T-helper 2 cell treated with Interferon-gamma antibody and Interleukin-4, amounts not matched to agents 100 ng/mL and 5 ng/mL, for 36 hours (primary cell): ENCODE measurements at regions not wholly inside any gene's neighbourhood (a gene's known extent, or its start where the extent isn't known, plus 50 kb on each side); places are given as distances from the start of the nearest gene placed in this dataset.
"Not testable (repeated sequence)": the region's sequence is repeated elsewhere in the genome, so short reads cannot be mapped to it uniquely, and the experiment has no call there.

Experiments used
- intact Hi-C: fragments of 100-400 bp; cut with micrococcal nuclease; formaldehyde crosslinking; loops from one replicate; pipeline ENCODE4 v1.15.1; 2023

- intact Hi-C loops, result loop anchor here (1.0 to 2.0 kb wide), 3 partner anchors 743 to 1227 kb away; no protein-coding TSS in a partner anchor
Measured at GRCh38 chr3:153026026-153026425, 136.0 kb upstream of the RAP2B start.

DNA sequence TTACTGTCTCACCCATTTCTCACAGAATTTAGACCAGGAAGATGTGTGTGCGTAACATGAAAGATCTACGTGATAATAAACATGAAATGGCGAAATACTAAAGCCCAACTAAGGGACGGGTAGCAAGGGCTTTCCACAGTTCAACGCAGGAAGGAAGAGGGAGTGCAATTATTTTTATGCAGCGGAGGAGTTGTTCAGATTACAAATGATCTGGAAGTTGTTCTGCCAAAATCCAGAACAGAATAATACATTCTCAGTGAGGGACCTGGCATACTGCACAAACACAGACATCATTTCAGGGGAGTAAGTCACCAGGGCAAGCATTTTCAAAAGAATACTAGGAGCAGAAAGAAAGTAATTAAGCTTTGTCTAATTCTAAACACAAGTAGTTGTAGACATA, 133.6 kb upstream of the RAP2B start:
- intact Hi-C loops, result no loop called here

GRCh38 chr3:153029350-153029749, 132.7 kb upstream of the RAP2B start:
- intact Hi-C loops, result no loop called here

- intact Hi-C loops, result no loop called here
Measured at GRCh38 chr3:153032891-153033290, 129.1 kb upstream of the RAP2B start.

- intact Hi-C loops, result no loop called here
Measured at GRCh38 chr3:153036846-153037245, 125.2 kb upstream of the RAP2B start.

- intact Hi-C loops, result no loop called here
Measured at GRCh38 chr3:153038367-153038766, 123.7 kb upstream of the RAP2B start.

GRCh38 chr3:153038779-153039178, 123.2 kb upstream of the RAP2B start:
- intact Hi-C loops, result no loop called here

- intact Hi-C loops, result loop anchor here (5.0 kb wide), 2 partner anchors 401 to 1211 kb away; no protein-coding TSS in a partner anchor
Measured at GRCh38 chr3:153041181-153041580, 120.8 kb upstream of the RAP2B start.

- intact Hi-C loops, result loop anchor here (5.0 kb wide), 2 partner anchors 400 to 1210 kb away; no protein-coding TSS in a partner anchor
Measured at GRCh38 chr3:153042088-153042487, 119.9 kb upstream of the RAP2B start.

DNA sequence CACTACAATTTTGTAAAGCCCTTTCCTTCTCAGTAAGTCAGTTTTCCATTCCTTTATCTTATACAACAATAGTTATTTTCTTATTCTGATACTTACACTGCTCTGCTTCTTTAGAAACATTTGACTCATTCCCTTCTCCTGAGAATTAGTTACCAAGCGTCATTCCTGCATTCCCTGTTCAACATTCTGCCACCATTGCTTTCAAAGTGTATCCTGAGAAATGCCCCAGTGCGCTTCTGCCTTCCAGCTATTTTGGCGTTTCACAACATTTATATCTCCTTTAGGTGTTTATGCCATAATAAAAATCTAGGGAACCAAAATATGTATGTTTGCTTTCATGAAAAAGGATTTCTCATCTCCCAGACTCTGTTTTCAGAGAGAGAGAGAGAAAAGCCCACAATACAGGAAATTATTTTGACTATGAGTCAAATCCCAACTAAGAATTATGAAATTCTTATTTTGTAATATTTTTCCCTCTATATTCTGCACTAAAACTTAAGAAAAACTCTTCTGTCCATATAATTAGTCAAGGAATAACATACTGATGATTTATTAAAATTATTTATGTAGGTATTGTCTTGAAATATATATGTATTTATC, 118.2 kb upstream of the RAP2B start:
- intact Hi-C loops, result loop anchor here (1.0 to 5.0 kb wide), 8 partner anchors 117 to 1208 kb away; no protein-coding TSS in a partner anchor

DNA sequence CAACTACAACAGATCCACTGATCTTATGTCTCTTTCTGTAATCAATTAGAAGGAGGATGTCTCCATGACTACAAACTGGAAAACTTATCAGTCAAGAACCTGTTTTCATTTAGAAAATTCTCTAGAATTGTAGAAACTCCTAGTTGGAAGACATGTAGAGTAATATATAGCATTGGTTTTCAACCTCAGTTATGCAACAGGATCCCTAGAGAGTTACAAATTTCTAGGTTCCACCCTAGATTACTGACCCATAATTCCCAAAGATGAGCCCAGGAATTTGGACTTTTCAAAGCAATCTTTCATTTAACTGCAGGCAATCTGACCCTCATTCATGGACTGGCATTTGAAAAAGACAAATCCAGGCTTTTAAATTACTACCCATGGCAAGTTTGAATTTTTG, 116.9 kb upstream of the RAP2B start:
- intact Hi-C loops, result no loop called here

GRCh38 chr3:153050978-153051377, 111.0 kb upstream of the RAP2B start:
- intact Hi-C loops, result no loop called here

- intact Hi-C loops, result no loop called here
Measured at GRCh38 chr3:153051427-153052095, 110.5 kb upstream of the RAP2B start.

- intact Hi-C loops, result no loop called here
Measured at GRCh38 chr3:153052096-153052460, 109.9 kb upstream of the RAP2B start.

- intact Hi-C loops, result no loop called here
Measured at GRCh38 chr3:153055217-153055616, 106.8 kb upstream of the RAP2B start.

DNA sequence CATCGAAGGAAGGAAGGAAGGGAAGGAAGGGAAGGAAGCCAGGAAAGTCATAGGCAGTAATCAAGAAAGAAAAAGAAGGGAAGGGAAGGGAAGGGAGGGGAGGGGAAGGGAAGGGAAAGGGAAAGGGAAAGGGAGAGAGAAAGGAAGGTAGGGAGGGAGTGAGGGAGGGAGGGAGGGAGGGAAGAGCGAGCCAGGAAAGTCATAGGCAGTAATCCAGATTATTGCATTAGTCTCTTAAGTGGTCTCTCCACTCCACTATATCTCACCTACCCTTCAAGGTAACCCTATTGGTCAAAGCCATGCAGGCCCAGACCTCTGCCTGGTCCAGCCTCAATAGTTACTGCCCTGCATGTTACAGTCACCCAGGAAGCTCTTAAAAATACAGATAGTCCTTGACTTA, 106.2 kb upstream of the RAP2B start:
- intact Hi-C loops, result no loop called here

GRCh38 chr3:153058031-153058688, 103.9 kb upstream of the RAP2B start:
- intact Hi-C loops, result not testable (repeated sequence)

DNA sequence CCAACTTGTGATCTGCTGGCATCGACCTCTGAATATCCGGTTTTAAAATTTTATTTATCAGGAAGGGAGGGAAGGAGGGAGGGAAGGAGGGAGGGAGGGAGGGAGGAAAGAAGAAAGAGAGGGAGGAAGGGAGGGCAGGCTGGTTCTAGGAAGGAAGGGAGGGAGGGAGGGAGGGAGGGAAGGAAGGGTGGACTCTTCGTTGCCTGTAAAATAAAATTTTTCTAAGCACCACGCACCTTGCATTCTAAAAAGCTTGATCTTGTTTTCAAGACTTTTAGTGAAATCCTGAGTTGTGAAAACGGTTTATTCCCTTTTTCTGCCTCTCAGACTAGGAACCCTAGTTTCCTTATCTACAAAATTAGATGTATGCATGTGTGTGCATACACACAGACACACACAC, 101.7 kb upstream of the RAP2B start:
- intact Hi-C loops, result no loop called here

- intact Hi-C loops, result no loop called here
Measured at GRCh38 chr3:153061938-153062528, 100.0 kb upstream of the RAP2B start.

DNA sequence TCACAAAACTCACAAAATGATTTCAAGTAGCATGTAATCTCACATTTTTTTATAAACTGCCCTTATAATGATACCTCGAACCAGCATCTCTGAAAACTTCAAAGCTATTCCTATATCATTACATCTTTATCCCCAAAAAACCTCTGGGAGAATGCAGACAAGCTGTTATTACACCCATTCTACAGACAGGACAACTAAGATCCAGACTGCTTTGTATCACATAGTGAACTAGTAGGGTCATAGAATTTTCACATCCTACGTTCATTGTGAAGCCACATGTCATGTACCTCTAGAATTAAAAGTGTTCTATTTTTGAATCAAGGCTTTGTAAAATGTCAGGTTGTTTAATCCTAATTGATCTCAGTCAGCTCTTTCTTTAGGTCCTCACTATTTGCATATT, 98.7 kb upstream of the RAP2B start:
- intact Hi-C loops, result no loop called here

- intact Hi-C loops, result no loop called here
Measured at GRCh38 chr3:153066983-153067382, 95.0 kb upstream of the RAP2B start.
